Nucleus accumbens (tissue), 56 donors: ENCODE measurements at regions not wholly inside any gene's neighbourhood (a gene's known extent, or its start where the extent isn't known, plus 50 kb on each side); places are given as distances from the start of the nearest gene placed in this dataset.

Experiments
- DNase-seq, 56 donors: peaks; one replicate each; lab custom pipeline; 2025; lab: John Stamatoyannopoulos, UW

DNA sequence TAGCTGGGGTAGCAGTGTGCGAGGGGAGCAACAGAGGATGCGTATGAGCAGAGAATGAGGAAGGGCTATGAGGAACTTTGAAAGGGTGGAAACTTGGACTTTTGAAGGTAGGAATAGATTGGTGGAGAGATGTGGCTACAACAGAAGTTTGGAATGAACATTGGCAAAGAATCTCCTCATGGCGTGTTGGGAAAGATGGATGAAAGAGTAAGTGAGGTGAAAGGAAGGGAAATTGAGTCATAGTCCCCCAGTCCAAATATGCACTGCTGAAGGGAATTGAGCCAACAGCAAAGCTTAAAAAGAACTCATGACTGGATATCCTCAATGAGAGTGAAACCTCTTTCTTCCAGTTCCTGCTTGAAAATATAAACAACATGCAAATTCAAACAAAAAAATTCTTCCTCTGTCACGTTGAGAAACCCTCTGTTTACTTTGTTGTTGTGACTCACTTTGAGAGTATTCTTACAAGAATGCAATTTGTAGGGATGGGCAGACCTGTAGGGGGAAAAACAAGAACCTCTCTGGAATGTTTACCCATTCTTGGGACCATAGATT lies 313.2 kb upstream of the KCNJ16 start:
- DNase-seq = no peak

DNA sequence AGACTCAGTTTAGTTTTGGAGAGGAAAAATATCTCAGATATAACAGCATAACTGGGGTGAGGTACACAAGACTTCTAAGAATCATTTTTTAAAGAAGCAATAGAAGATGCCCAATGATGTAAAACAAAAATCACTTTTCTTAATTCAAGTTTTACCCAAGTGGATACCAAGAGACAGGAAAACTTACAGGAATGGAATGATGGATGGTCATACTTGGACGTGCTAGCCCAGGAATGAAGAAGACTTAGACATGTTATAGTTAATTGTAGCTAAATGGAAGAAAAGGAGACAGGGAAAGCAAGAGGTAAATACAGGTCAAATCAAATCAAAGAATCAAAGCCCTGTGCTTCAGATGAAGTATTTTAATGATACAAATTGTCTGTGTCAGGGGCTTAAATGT lies 312.7 kb upstream of the KCNJ16 start:
- no peak for DNase-seq

DNA sequence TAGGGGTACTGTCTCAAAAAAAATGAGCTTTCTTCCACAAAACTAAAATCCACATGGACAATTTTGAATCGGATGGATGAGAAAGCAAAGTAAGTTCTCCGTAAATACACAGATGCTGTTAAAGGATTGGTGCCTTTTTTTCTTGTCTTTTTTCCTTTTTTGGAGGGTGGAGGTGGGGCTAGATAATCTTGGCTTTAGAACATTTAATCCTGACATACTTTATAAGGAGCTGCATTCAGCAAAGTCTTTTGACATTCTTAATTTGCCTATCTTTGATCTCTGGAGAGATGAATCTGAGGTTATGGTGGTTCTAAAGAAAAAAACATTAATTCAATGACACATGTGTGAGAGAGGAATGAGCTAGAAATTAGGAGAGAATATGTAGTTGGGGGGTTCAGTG lies 312.3 kb upstream of the KCNJ16 start:
- no peak for DNase-seq

DNA sequence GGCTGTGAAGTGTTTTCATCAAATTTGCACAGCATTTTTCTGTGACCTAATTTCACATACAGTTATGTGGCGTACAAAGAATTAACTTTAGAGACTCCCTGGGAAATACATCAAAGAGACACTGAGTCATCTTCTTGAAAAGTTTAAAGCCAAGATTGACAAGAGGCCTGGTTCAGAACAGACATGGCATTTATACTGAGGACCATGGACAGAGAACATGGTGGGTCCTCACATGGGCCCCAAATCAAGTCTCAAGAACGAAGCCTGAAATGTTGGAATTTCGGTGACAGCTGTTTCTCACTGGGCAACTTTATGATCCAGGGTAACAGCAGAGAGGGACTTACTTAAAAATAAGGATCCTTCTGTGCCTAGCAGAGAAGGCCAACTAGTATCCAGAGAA lies 311.5 kb upstream of the KCNJ16 start:
- no peak for DNase-seq

DNA sequence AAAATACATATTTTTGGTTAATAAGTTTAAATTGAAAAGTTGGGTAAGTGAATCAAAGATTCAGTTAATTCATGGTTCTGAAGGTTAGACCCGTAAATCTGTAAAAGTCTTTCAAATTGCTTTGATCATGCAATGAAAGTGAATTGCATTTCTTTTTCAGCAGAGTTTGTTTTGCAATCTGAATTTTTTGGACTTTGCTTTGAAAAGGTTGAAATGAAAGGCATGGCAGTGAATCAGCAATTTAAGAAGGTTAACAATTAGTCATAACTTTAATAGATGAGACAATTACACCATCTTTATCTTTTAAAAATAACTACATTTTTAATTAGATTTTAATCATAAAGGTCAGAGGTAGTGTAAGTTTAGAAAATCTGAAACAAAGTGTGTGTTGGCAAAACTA lies 310.9 kb upstream of the KCNJ16 start:
- no peak for DNase-seq

DNA sequence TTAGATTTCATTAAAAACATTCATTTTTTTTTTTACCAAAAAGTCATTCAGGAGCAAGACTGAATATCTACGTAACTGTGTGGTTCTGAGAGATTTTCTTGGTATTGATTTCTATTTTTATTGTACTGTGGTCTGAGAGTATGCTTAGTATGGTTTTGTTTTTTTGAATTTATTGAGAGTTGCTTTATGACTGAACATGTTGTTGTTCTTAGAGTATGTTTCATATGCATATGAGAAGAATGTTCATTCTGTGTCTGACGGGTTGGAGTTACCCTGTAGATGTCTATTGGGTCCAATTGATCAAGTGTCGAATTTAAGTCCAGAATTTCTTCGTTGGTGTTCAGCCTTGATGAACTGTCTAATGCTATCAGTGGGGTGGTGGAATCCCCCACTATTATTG lies 306.0 kb upstream of the KCNJ16 start:
- DNase-seq = no peak

DNA sequence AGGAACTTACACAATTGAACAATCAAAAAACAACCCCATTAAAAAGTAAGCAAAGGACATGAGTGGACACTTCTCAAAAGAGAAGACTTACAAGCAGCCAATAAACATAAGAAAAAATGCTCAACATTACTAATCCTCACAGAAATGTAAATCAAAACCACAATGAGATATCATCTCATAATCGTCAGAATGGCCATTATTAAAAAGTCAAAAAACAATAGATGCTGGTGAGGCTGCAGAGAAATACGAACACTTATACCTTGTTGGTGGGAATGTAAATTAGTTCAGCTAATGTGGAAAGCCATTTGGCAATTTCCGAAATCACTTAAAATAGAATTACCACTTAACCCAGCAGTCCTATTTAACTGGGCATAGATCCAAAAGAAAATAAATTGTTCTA lies 301.9 kb upstream of the KCNJ16 start:
- DNase-seq = no peak

DNA sequence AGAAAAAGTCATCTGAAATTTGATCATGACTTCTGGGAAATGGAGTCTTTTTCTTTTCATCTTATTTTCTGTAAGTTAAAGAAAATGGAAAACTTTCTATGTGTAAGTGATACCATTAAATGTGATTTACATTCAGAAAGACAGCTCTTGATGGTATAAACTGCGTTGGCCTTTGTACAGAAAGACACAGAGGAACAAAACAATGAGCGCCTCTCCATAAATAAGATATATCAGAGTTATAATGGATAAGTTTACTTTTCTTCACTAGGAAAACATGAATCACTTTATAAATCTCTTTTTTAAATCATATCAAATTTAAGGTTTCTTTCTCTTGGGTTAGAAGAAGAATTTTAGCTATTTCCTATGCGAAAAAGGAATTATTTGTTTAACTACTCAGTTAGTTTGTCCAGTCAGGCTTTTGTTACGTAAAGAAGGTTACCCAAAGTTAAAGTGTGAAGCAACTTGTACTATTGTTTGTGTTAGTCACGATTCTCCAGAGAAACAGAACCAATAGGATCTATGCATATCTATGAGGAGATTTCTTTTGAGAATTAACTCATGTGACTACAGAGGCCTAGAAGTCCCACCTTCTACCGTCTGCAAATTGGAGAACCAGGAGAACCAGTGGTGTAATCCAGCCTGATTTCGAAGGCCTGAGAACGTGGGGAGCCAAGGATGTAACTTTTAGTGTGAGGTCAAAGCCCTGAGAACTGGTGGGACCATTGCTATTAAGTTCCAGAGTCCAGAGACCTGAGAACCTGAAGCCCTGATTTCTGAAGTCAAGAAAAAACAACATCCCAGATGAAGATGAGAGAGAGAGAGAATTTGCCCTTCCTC lies 295.4 kb upstream of the KCNJ16 start:
- DNase-seq = no peak

DNA sequence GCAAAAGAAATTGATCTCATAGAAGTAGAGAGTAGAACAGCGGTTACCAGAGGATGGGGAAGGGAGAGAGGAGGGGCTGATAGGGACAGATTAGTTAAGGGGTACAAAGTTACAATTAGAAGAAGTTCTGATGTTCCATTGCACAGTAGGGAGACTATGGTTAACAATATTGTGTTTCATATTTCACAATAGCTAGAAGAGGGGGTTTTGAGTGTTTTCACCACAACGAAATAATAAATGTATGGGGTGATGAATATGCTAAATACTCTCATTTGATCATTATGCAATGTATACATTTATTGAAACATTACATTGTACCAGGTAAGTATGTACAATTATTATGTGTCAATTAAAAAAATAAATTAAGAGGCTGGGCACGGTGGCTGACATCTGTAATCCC lies 291.2 kb upstream of the KCNJ16 start:
- DNase-seq = no peak

DNA sequence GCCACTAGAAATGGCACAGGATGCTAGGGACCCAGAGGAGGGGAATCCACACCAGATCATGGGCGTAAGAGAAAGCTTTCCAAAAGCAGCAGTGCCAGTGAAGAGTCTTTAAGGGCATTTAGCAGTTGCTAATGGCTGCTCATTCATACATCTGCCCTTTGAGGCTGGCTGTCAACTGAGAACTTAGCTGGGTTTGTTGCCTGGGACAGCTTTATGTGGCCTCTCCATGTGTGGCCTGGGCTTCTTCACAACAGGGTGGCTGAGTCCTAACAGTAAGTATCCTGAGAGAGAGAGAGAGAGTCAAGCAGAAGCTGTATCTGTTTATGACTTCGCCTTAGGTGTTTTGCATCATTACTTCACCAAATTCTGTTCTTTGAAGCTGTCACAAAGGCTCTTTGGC lies 286.1 kb upstream of the KCNJ16 start:
- no peak for DNase-seq

DNA sequence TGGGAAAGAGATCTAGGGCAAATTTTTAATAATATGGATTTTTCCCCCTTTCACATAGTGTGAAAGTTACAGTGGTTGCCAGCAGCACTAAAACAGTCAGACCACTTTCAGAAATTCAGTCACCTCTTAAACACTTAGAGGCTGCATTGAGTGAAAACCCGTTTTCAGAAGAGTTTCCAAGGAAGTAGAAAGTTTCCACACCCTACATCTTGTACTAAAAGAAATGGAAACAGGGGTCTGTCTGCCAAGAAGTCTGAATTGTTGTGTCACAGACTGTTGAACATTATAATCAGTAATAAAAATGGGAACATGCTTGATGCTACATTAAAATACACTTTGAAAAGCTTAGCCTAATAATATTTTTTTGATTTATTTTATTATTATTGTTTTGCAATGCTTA lies 278.9 kb upstream of the KCNJ16 start:
- no peak for DNase-seq

DNA sequence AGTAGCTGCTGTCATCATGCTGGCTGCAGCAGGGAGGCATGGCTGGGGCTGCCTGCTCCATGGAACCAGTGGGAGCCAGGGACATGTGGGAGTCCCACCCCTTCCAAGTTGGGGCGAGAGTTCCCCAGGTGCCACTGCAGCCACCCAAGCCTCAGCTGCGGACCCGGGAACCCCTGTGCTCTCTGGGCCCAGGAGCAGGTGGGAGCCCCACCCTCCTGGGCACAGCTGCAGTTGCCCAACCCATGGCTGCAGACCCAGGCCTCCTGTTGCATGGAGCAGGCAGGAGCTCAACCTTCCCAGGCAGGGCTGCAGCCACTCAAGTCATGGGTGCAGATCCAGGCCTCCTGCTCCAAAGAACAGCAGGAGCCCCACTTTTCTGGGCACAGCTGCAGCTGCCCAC lies 274.2 kb upstream of the KCNJ16 start:
- DNase-seq = no peak

DNA sequence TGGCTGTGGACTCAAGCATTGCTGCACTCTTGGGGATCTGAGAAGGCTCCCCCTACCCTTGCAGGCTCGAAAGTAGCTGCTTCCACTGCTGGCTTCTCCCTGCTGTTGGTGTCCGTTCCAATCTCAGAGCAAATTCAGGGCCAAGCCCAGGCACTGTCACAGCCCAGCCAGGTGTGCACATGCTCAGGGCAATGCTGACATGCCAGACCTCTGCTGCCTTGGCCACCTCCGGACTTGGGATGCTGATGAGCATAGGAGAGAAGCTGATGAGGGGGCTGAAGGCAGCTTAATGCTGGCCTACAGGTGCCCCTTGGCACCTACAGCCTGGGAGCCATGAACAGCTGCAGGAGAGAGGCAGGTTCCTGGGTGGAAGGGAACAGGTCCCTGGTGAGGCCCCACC lies 273.7 kb upstream of the KCNJ16 start:
- no peak for DNase-seq

DNA sequence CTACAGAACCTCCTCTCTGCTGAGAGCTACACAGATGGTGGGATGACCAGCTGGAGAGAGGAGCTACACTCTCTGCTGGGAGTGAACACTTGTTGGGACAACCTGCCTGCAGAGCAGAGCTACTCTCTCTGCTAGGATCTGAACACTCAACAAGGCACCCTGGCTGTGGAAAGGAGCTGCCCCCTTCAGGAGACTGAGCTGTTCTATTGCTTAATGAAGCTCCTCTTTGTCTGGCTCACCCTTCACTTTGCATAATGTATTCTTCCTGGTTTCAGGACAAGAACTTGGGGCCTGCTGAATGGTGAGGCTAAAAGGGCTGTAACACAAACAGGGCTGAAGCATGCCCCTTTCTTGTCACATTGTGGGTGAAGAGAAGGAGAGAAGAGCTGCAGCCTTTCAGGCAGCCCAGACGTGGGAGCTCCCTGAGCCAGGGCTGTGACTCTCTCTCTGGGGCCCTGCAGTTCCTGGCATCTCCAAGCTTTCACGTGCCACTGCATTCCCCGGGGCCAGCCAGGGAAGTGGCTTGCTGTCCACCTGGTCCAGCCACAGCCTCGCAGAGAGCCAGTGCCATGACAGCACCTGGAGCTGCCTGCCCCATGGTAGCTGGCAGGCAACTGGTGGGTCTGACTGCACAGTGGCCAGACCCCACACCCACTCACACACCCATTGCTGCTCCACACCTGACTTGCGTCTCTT lies 272.8 kb upstream of the KCNJ16 start:
- DNase-seq = no peak

DNA sequence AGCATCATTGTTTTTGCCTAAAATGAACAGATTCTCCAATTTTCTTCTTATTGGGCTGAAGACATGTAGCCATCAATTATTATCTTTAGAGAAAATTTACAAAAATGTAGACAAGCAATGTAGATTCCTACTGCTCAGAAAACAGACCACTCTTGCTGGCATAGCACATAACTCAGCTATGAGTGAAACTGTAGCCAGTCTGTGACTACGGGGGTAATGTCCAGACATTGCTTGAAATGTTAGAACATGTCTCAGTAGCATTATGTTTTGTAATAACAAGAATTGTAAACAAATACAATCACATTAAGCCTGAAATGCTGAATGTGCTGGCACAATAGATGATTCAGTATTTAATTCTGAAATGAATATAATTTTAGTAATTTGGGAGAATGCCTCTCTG lies 265.7 kb upstream of the KCNJ16 start:
- DNase-seq = no peak

DNA sequence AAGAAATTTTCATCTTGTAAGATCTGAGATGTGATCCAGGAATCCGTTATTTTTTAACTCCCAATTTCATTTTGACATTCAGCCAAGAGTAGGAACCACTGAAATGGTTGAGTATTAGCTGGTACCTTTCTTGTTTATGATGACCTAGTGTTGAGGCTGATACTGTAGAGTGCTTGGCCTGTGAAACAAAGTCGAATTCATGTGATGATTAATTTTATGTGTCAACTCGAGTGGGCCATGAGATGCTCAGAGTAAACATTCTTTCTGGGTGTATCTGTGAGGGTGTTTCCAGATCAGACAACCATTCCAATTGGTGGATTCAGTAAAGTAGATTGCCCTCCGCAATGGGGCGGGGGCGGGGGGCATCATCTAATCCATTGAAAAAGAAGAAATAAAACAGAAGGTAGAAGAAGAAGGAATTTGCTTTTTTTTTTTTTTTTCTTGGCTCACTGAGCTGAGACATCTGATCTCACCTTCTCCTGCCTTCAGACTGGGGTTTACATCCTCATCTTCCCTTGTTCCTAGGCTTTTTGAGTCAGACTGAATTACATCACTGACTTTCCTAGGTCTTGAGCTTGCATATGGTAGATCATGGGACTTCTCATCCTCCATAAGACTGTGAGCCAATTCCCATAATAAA lies 264.6 kb upstream of the KCNJ16 start:
- no peak for DNase-seq

DNA sequence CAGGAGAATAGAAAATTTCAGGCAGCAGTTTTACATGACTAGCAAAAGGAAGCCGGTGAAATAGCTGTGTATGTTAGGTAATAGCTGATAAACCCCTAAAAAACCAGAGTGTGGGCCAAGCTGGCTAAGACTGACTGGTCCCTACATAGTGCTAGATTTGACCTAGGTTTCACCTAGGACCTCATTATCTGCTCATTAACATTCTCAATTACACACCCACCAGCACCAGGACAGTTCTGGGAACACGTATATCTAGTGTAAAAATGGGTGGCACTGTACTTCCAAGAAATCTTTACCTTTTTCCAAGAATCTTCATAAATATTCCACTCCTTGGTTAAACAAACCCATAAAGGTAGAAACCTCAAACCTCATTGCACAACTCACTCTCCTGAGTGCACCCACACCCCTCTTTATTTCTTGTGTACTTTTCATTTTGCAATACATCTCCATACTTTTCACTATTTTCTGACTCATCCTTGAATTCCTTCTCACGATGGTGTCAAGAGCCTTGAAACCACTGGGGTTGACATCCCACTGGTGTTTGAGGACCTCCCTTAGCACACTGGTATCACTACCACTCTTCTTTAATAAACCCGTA lies 262.7 kb upstream of the KCNJ16 start:
- DNase-seq = no peak

DNA sequence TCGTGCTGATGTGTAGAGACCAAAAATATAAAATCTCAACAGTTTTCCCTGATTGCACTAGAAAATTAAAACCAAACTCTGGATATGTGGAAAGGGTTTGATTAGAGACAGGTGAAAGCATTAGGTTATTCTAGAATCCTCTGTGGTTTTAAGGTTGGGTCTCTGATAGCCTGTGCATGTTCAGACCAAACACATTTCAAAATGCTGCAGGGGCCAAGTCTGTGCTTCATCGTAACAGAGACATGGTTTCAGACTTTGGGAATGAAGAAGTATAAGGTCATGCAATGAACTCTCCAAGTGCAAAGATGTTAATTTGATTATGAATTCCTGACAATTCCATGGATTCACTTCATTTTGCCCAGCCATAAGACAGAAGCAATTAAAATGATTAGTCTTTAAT lies 261.0 kb upstream of the KCNJ16 start:
- no peak for DNase-seq

DNA sequence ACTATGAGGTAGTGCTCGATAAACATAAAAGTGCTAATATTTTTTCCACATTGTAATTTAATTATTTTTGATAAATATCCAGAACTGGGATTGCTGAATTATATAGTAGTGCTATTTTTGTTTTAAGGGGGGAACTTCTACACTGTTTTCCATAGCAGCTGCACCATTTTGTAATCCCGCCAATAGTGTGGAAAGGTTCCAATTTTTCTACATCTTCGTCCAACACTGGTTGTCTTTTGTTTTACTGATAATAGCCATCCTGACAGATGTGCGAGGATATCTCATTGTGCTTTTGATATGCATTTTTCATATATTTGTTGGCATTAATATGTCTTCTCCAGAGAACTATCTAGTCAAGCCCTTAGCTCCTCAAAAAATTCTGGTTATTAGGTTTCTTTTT lies 259.6 kb upstream of the KCNJ16 start:
- DNase-seq = no peak

DNA sequence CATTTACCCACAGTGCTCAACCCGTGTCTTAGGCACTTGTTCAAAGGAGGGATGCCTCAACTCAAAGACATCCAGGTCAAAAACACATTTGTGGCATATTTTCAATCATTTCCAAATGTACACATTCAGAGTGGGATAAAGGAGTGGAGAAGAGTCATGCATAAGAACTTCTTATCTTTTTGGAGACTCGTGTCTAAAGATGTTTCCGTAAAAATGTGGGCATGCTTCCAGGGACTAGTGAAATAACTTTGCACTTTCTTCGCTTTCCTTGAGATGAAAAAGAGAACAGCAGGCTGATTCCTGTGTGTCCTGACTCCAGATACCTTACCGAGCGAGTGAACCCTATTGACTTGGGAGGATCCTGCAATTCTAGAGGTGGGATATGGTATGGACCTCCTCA lies 256.6 kb upstream of the KCNJ16 start:
- DNase-seq = no peak
